ENCODE measurements at regions not wholly inside any gene's neighbourhood (a gene's known extent, or its start where the extent isn't known, plus 50 kb on each side); places are given as distances from the start of the nearest gene placed in this dataset.
A peak's percentile ranks its signal among the peaks of the same experiment; 100 is the strongest.

GRCh38 chr9:129252937-129253802 lies 75.1 kb upstream of the IER5L start:
- DNase-seq = no peak

GRCh38 chr9:129250786-129251185 lies 72.7 kb upstream of the IER5L start:
- DNase-seq = no peak

- no peak for DNase-seq
Measured at GRCh38 chr9:129247285-129248153, 69.5 kb upstream of the IER5L start.

GRCh38 chr9:129245276-129245675 lies 67.2 kb upstream of the IER5L start:
- DNase-seq = no peak

GRCh38 chr9:129242971-129243561 lies 65.0 kb upstream of the IER5L start:
- no peak for DNase-seq

- DNase-seq = no peak
Measured at GRCh38 chr9:129242191-129242941, 64.3 kb upstream of the IER5L start.

- no peak for DNase-seq
Measured at GRCh38 chr9:129241725-129242124, 63.7 kb upstream of the IER5L start.

GRCh38 chr9:129240581-129241211 lies 62.6 kb upstream of the IER5L start:
- no peak for DNase-seq

GRCh38 chr9:129239946-129240490 lies 62.0 kb upstream of the IER5L start:
- DNase-seq = no peak

GRCh38 chr9:129237803-129238202 lies 59.7 kb upstream of the IER5L start:
- DNase-seq = no peak

- peak; percentile 73 for DNase-seq
Measured at GRCh38 chr9:129237164-129237611, 59.1 kb upstream of the IER5L start.

- DNase-seq = no peak
Measured at GRCh38 chr9:129236441-129237145, 58.5 kb upstream of the IER5L start.

GRCh38 chr9:129235931-129236331 lies 57.9 kb upstream of the IER5L start:
- peak; percentile 47 for DNase-seq

GRCh38 chr9:129235041-129235930 lies 57.2 kb upstream of the IER5L start:
- no peak for DNase-seq

GRCh38 chr9:129234491-129234890 lies 56.4 kb upstream of the IER5L start:
- DNase-seq = no peak

- DNase-seq = no peak
Measured at GRCh38 chr9:129232839-129233591, 55.0 kb upstream of the IER5L start.

- no peak for DNase-seq
Measured at GRCh38 chr9:129231759-129232158, 53.7 kb upstream of the IER5L start.

GRCh38 chr9:129231022-129231739 lies 53.1 kb upstream of the IER5L start:
- no peak for DNase-seq

GRCh38 chr9:129230302-129230701 lies 52.2 kb upstream of the IER5L start:
- DNase-seq = no peak

All from activated CD8-positive, alpha-beta memory T cell treated with anti-CD3 and anti-CD28 coated beads, Interleukin-2, amount 50 U/mL, for 4 hours (primary cell).